ENCODE measurements at regions not wholly inside any gene's neighbourhood (a gene's known extent, or its start where the extent isn't known, plus 50 kb on each side); places are given as distances from the start of the nearest gene placed in this dataset.
"Not testable (repeated sequence)": the region's sequence is repeated elsewhere in the genome, so short reads cannot be mapped to it uniquely, and the experiment has no call there.

- no peak overlapping the region for H3K4me3 ChIP-seq (ENCODE audit: low read depth, low read length)
- TF ChIP-seq MYC (IDR thresholded peaks at IDR 0.05; ENCODE audit: low read depth, low read length) (no peak), CTCF (IDR thresholded peaks at IDR 0.05; ENCODE audit: low read depth, low read length) (no peak), POLR2A (IDR thresholded peaks at IDR 0.05; ENCODE audit: extremely low read depth, insufficient read length) (no peak)
- TF ChIP-seq, protein P1, sequence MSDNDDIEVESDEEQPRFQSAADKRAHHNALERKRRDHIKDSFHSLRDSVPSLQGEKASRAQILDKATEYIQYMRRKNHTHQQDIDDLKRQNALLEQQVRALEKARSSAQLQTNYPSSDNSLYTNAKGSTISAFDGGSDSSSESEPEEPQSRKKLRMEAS (IDR thresholded peaks at IDR 0.05; ENCODE audit: low read depth, low read length), result no peak
- DNase-seq (ENCODE audit: low read depth), result no peak
Observed at GRCh38 chr3:174583396-174583795, 275.7 kb upstream of the NAALADL2 start.

- not testable (repeated sequence) for H3K4me3 ChIP-seq (ENCODE audit: low read depth, low read length)
Observed at GRCh38 chr3:174587137-174587536, 272.0 kb upstream of the NAALADL2 start.

GRCh38 chr3:174596447-174596982 lies 262.6 kb upstream of the NAALADL2 start:
- H3K4me3 ChIP-seq (ENCODE audit: low read depth, low read length), result no peak overlapping the region
- TF ChIP-seq, protein P1 (IDR thresholded peaks at IDR 0.05; ENCODE audit: low read depth, low read length), result no peak
- TF ChIP-seq CTCF (IDR thresholded peaks at IDR 0.05; ENCODE audit: low read depth, low read length) (no peak), MYC (IDR thresholded peaks at IDR 0.05; ENCODE audit: low read depth, low read length) (no peak), POLR2A (IDR thresholded peaks at IDR 0.05; ENCODE audit: extremely low read depth, insufficient read length) (no peak)
- DNase-seq (ENCODE audit: low read depth), result no peak

More at GRCh38 chr3:174587137-174587536, 272.0 kb upstream of the NAALADL2 start:
- not testable (repeated sequence) for DNase-seq (ENCODE audit: low read depth)

DNA sequence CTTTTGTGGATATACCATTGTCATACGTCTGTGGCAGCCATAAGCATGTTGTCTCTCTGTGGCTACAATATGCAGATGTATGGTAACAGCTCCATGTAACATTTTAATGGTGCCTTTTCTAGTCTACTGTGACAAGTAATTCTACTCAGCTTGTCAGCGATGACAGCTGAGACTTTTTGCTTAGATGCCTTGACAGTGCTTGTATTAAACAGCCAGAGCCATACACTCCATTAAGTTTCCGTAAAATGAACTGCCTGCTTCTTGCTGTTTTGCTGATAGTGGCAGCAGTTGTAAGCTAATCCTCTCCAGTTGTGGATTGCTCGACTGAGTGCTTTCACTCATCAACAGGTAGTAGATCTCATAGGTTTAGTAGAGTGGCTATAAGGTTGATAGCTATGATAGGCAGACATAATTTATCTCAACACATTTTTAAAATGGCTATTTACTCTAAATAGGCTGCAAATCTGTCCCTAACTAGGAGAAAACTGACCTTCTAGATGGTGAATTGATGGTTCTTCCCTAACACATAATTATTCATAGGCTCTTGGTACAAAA lies 260.2 kb upstream of the NAALADL2 start:
- no peak for DNase-seq (ENCODE audit: low read depth)
- H3K4me3 ChIP-seq (ENCODE audit: low read depth, low read length), result no peak overlapping the region
- TF ChIP-seq POLR2A (IDR thresholded peaks at IDR 0.05; ENCODE audit: extremely low read depth, insufficient read length) (no peak), MYC (IDR thresholded peaks at IDR 0.05; ENCODE audit: low read depth, low read length) (no peak), CTCF (IDR thresholded peaks at IDR 0.05; ENCODE audit: low read depth, low read length) (no peak)
- TF ChIP-seq, protein P1 (IDR thresholded peaks at IDR 0.05; ENCODE audit: low read depth, low read length), result no peak

DNA sequence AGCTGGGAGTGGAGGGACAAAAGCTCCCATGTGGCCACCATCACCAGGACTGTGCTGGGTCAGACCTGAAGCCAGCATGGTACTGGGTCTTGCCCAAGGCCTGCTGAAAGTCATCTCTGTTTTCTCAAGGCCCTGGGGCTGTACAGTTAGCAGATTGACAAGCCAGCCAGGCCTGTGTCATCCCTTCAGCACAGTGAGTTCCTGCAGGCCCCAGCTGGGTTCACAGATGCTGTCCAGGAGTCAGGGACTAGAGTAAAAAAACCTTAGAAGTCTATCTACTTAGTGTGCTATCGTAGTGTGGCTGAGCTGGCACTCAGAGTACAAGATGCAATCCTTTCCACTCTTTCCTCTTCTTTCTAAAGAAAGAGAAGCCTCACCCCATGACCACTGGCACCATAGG lies 246.0 kb upstream of the NAALADL2 start:
- no peak overlapping the region for H3K4me3 ChIP-seq (ENCODE audit: low read depth, low read length)
- no peak for TF ChIP-seq POLR2A (IDR thresholded peaks at IDR 0.05; ENCODE audit: extremely low read depth, insufficient read length)
- no peak for TF ChIP-seq CTCF (IDR thresholded peaks at IDR 0.05; ENCODE audit: low read depth, low read length)
- TF ChIP-seq MYC (IDR thresholded peaks at IDR 0.05; ENCODE audit: low read depth, low read length), result no peak
- TF ChIP-seq, protein P1 (IDR thresholded peaks at IDR 0.05; ENCODE audit: low read depth, low read length), result no peak
- DNase-seq (ENCODE audit: low read depth), result no peak

DNA sequence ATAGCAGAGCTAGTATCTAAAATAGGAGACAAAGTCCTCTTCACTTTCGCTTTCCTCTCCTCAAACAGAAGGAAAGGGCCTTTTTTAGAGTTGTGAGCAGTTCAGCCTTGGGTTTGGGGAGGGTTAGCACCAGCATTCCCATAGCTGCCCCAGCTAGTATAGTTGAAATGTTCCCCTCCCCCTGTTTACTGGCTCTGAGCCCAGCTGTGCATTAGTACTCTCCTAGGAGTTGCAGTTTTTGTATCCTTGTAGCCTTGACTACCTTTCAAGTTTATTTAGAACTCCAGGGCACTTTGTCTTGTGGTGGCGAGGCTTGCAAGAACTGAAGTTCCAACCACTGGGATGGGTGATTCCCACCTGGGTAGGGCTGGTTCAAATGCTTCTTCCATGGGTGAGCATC lies 245.1 kb upstream of the NAALADL2 start:
- DNase-seq (ENCODE audit: low read depth), result no peak
- TF ChIP-seq MYC (IDR thresholded peaks at IDR 0.05; ENCODE audit: low read depth, low read length) (no peak), CTCF (IDR thresholded peaks at IDR 0.05; ENCODE audit: low read depth, low read length) (no peak), POLR2A (IDR thresholded peaks at IDR 0.05; ENCODE audit: extremely low read depth, insufficient read length) (no peak)
- TF ChIP-seq, protein P1 (IDR thresholded peaks at IDR 0.05; ENCODE audit: low read depth, low read length), result no peak
- no peak overlapping the region for H3K4me3 ChIP-seq (ENCODE audit: low read depth, low read length)

Data from NB4 (cell line).